ENCODE measurements at regions not wholly inside any gene's neighbourhood (a gene's known extent, or its start where the extent isn't known, plus 50 kb on each side); places are given as distances from the start of the nearest gene placed in this dataset.

- H3F3A ChIP-seq (ENCODE audit: insufficient read depth): no peaks in the 10 kb centered on the region
- peak; percentile 37 for DNase-seq
- no peaks in the 10 kb centered on the region for H3K9me3 ChIP-seq (ENCODE audit: low read depth)
- no peak overlapping the region for H2AFZ ChIP-seq
- no peaks in the 10 kb centered on the region for H3K9me2 ChIP-seq (ENCODE audit: insufficient read depth)
- TF ChIP-seq EZH2 (IDR thresholded peaks at IDR 0.05; ENCODE audit: insufficient read depth, poor library complexity, severe bottlenecking) (no peak), EZH2phosphoT487 (IDR thresholded peaks at IDR 0.05; ENCODE audit: insufficient read depth, low read depth) (no peak)
- no peak overlapping the region for H3K27ac ChIP-seq
- H3K27me3 ChIP-seq (replicated peaks; ENCODE audit: insufficient read depth): no peaks in the 10 kb centered on the region
- H3K4me2 ChIP-seq (ENCODE audit: unreplicated experiment): no peak overlapping the region
- H4K20me1 ChIP-seq (ENCODE audit: insufficient read depth): no peaks in the 10 kb centered on the region
- H3K79me2 ChIP-seq (ENCODE audit: insufficient read depth): no peaks in the 10 kb centered on the region
- no peaks in the 10 kb centered on the region for H3K36me3 ChIP-seq (ENCODE audit: low read depth)
- no peak overlapping the region for H3K4me3 ChIP-seq
- in situ Hi-C loops (cut with MboI): no loop called here
- peaks cover 8% of the 10 kb centered on the region; the same call in 1 of the 2 replicates for H3K4me1 ChIP-seq (ENCODE audit: insufficient read depth)
- no peak overlapping the region for H3K9ac ChIP-seq
Measured at GRCh38 chr6:122207794-122208193, 191.7 kb upstream of the HSF2 start.

DNA sequence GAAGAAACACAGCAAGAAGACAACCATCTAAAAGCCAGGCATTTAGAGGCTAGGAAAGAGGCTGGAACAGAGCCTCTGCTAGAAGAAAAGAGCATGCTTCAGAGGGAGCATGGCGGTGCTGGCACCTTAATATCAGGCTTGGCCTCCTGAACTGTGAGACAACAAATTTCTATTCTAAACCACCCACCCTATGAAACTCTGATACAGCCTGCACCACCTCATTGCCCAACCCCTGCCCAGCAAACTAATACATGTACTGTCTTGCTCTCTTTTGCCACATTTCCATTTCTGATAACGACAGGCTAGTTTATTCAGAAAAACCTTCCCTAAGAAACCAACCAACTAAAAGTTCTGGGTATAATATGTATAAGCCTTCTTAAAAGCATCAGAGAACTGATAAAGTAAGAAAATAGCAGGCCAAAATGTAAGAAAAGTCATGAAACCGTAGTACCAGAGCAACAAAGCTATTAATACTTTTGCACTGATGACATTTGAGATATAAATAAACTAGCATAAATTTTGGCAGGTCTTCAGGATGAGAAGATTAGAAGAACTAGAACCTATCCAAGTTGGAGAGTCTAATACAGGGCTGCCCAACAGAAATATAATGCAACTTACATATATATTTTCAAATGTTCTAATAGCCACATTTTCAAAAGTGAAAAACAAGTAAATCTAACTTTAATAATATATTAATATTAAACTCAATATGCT, 184.7 kb upstream of the HSF2 start:
- Histone ChIP-seq H3K9ac (no peak overlapping the region), H3K9me2 (ENCODE audit: insufficient read depth) (0 out of 2 replicates have a peak, but pooled peaks cover 3% of the 10 kb centered on the region), H3K79me2 (ENCODE audit: insufficient read depth) (no peaks in the 10 kb centered on the region), H3K4me1 (ENCODE audit: insufficient read depth) (no peaks in the 10 kb centered on the region), H3K9me3 (ENCODE audit: low read depth) (no peaks in the 10 kb centered on the region), H4K20me1 (ENCODE audit: insufficient read depth) (no peaks in the 10 kb centered on the region), H3K27me3 (replicated peaks; ENCODE audit: insufficient read depth) (no peaks in the 10 kb centered on the region), H3K36me3 (ENCODE audit: low read depth) (no peaks in the 10 kb centered on the region), H3F3A (ENCODE audit: insufficient read depth) (no peaks in the 10 kb centered on the region), H2AFZ (no peak overlapping the region), H3K4me3 (no peak overlapping the region), H3K4me2 (ENCODE audit: unreplicated experiment) (no peak overlapping the region), H3K27ac (no peak overlapping the region)
- no peak for DNase-seq
- in situ Hi-C loops (cut with MboI): no loop called here
- 57 to 60% methylated on average over 3 of the region's 3 CpGs for WGBS, 2 experiments (ENCODE audit: low coverage in 1 of 2, low lambda C conversion rate in 2 of 2, missing lambda C conversion rate in 2 of 2)
- TF ChIP-seq EZH2 (IDR thresholded peaks at IDR 0.05; ENCODE audit: insufficient read depth, poor library complexity, severe bottlenecking) (no peak), EZH2phosphoT487 (IDR thresholded peaks at IDR 0.05; ENCODE audit: insufficient read depth, low read depth) (no peak)

DNA sequence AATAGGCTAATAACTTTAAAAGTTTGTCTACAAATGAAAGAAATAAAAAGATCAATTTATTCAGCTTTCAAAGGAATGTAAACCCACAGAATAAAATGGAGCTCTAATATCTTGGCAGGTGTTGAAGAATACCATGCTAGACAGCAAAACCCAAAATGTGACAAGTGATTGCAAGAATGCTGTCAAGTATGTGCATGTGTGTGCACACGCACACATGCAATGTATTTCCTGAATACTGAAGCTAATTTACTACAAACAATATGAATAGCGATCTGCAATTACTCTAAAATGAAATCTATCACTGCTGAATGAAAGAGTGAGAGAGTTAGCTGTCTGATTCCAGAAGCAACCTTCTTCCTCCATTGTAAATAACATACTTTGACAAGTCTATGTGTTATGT, 179.2 kb upstream of the HSF2 start:
- TF ChIP-seq EZH2 (IDR thresholded peaks at IDR 0.05; ENCODE audit: insufficient read depth, poor library complexity, severe bottlenecking): no peak
- no peak for TF ChIP-seq EZH2phosphoT487 (IDR thresholded peaks at IDR 0.05; ENCODE audit: insufficient read depth, low read depth)
- H3K4me3 ChIP-seq: no peak overlapping the region
- in situ Hi-C loops (cut with MboI): no loop called here
- no peak overlapping the region for H3K9ac ChIP-seq
- no peak for DNase-seq
- H2AFZ ChIP-seq: no peak overlapping the region
- no peaks in the 10 kb centered on the region for H3F3A ChIP-seq (ENCODE audit: insufficient read depth)
- H3K4me2 ChIP-seq (ENCODE audit: unreplicated experiment): no peak overlapping the region
- 16 to 17% methylated on average over 2 of the region's 2 CpGs for WGBS, 2 experiments (ENCODE audit: low coverage in 1 of 2, low lambda C conversion rate in 2 of 2, missing lambda C conversion rate in 2 of 2)
- H3K36me3 ChIP-seq (ENCODE audit: low read depth): no peaks in the 10 kb centered on the region
- H3K79me2 ChIP-seq (ENCODE audit: insufficient read depth): no peaks in the 10 kb centered on the region
- H3K27ac ChIP-seq: no peak overlapping the region
- H3K9me3 ChIP-seq (ENCODE audit: low read depth): no peaks in the 10 kb centered on the region
- H3K27me3 ChIP-seq (replicated peaks; ENCODE audit: insufficient read depth): no peaks in the 10 kb centered on the region
- no peaks in the 10 kb centered on the region for H3K4me1 ChIP-seq (ENCODE audit: insufficient read depth)
- H4K20me1 ChIP-seq (ENCODE audit: insufficient read depth): no peaks in the 10 kb centered on the region
- H3K9me2 ChIP-seq (ENCODE audit: insufficient read depth): 0 out of 2 replicates have a peak, but pooled peaks cover 3% of the 10 kb centered on the region

DNA sequence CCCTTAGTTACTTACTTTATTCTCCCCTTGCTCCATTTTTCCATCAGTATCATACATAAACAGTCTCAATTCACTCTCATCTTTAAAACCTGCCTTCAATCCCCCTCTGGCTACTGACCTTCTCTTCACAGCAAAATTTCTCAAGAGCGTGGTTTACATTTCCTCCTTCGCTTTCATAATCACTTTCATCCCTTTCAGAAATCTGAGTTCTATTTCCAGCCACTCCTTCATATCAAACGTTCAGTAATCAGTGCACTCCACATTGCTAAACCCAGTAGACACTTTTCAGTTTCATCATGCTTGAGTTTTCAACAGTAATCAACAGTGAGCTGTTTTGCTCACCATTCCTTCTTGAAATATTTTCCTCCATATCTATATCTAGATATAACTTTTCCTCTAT, 176.7 kb upstream of the HSF2 start:
- Histone ChIP-seq H3F3A (ENCODE audit: insufficient read depth) (no peaks in the 10 kb centered on the region), H3K9me3 (ENCODE audit: low read depth) (no peaks in the 10 kb centered on the region), H3K9me2 (ENCODE audit: insufficient read depth) (0 out of 2 replicates have a peak, but pooled peaks cover 3% of the 10 kb centered on the region), H4K20me1 (ENCODE audit: insufficient read depth) (no peaks in the 10 kb centered on the region), H2AFZ (no peak overlapping the region; the same call in 1 of the 2 replicates), H3K4me2 (ENCODE audit: unreplicated experiment) (no peak overlapping the region), H3K27ac (no peak overlapping the region), H3K9ac (no peak overlapping the region), H3K27me3 (replicated peaks; ENCODE audit: insufficient read depth) (no peaks in the 10 kb centered on the region), H3K79me2 (ENCODE audit: insufficient read depth) (no peaks in the 10 kb centered on the region), H3K4me3 (no peak overlapping the region), H3K4me1 (ENCODE audit: insufficient read depth) (no peaks in the 10 kb centered on the region), H3K36me3 (ENCODE audit: low read depth) (no peaks in the 10 kb centered on the region)
- no peak for TF ChIP-seq EZH2 (IDR thresholded peaks at IDR 0.05; ENCODE audit: insufficient read depth, poor library complexity, severe bottlenecking)
- no peak for TF ChIP-seq EZH2phosphoT487 (IDR thresholded peaks at IDR 0.05; ENCODE audit: insufficient read depth, low read depth)
- 35 to 36% methylated on average over 3 of the region's 3 CpGs for WGBS, 2 experiments (ENCODE audit: low coverage in 1 of 2, low lambda C conversion rate in 2 of 2, missing lambda C conversion rate in 2 of 2)
- in situ Hi-C loops (cut with MboI): no loop called here
- no peak for DNase-seq
